ENCODE measurements at regions not wholly inside any gene's neighbourhood (a gene's known extent, or its start where the extent isn't known, plus 50 kb on each side); places are given as distances from the start of the nearest gene placed in this dataset.

GRCh38 chr10:109456566-109457301 is 466.6 kb downstream of the XPNPEP1 start:
- TF ChIP-seq, protein P1, sequence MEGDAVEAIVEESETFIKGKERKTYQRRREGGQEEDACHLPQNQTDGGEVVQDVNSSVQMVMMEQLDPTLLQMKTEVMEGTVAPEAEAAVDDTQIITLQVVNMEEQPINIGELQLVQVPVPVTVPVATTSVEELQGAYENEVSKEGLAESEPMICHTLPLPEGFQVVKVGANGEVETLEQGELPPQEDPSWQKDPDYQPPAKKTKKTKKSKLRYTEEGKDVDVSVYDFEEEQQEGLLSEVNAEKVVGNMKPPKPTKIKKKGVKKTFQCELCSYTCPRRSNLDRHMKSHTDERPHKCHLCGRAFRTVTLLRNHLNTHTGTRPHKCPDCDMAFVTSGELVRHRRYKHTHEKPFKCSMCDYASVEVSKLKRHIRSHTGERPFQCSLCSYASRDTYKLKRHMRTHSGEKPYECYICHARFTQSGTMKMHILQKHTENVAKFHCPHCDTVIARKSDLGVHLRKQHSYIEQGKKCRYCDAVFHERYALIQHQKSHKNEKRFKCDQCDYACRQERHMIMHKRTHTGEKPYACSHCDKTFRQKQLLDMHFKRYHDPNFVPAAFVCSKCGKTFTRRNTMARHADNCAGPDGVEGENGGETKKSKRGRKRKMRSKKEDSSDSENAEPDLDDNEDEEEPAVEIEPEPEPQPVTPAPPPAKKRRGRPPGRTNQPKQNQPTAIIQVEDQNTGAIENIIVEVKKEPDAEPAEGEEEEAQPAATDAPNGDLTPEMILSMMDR (IDR thresholded peaks at IDR 0.05) = no peak
- no peak overlapping the region for H3K27ac ChIP-seq
- H3K4me3 ChIP-seq = no peak overlapping the region
- peaks cover 0 to 6% (median 3%) of the 10 kb centered on the region in 4 donors for H3K4me1 ChIP-seq
- no peaks in the 10 kb centered on the region for H3K36me3 ChIP-seq
- intact Hi-C loops (cut with DNase I; ENCODE audit: low total_unique reads) = no loop called here
- peaks cover 0 to 24% of the 10 kb centered on the region in 2 donors for H3K27me3 ChIP-seq
- peaks cover 2 to 12% (median 7%) of the 10 kb centered on the region in 3 donors for H3K9me3 ChIP-seq
- no peak for DNase-seq

- peaks cover 0 to 6% (median 3%) of the 10 kb centered on the region in 4 donors for H3K4me1 ChIP-seq
- H3K4me3 ChIP-seq = no peak overlapping the region
- peaks cover 2 to 12% (median 7%) of the 10 kb centered on the region in 3 donors for H3K9me3 ChIP-seq
- intact Hi-C loops (cut with DNase I; ENCODE audit: low total_unique reads) = no loop called here
- H3K27me3 ChIP-seq = peaks cover 0 to 24% of the 10 kb centered on the region in 2 donors
- no peak overlapping the region for H3K27ac ChIP-seq
- H3K36me3 ChIP-seq = no peaks in the 10 kb centered on the region
- TF ChIP-seq, protein P1 (IDR thresholded peaks at IDR 0.05) = no peak
- no peak for DNase-seq
These were observed 468.6 kb downstream of the XPNPEP1 start for GRCh38 chr10:109454691-109455090.

DNA sequence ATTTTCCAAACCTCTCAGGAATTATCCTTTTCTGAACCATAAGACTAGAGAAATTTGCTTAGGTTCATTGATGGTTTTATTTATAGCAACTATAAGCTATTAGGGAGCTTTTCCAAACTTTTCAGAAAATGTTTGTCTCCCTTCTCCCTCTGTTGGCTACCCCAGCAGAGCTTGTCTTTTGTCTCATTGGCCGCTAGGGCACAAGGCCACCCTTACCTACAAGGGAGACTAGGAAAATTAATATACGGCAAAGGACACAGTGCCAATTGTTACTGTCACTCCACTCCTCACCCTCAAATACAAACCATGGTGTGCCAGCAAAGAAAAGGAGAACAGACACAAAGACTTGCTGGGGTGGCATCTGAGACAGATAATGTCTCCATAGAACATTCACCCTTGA is 471.4 kb downstream of the XPNPEP1 start:
- Histone ChIP-seq H3K4me3 (no peak overlapping the region), H3K36me3 (no peaks in the 10 kb centered on the region), H3K27ac (no peak overlapping the region), H3K9me3 (no peaks in the 10 kb centered on the region), H3K4me1 (peaks cover 0 to 6% (median under 1%) of the 10 kb centered on the region in 4 donors), H3K27me3 (peaks cover 0 to 10% of the 10 kb centered on the region in 2 donors)
- DNase-seq = no peak
- intact Hi-C loops (cut with DNase I; ENCODE audit: low total_unique reads) = no loop called here
- TF ChIP-seq, protein P1 (IDR thresholded peaks at IDR 0.05) = no peak

- intact Hi-C loops (cut with DNase I; ENCODE audit: low total_unique reads) = no loop called here
- no peak for DNase-seq
- TF ChIP-seq, protein P1 (IDR thresholded peaks at IDR 0.05) = no peak
These were observed 472.6 kb downstream of the XPNPEP1 start for GRCh38 chr10:109450702-109451101.

DNA sequence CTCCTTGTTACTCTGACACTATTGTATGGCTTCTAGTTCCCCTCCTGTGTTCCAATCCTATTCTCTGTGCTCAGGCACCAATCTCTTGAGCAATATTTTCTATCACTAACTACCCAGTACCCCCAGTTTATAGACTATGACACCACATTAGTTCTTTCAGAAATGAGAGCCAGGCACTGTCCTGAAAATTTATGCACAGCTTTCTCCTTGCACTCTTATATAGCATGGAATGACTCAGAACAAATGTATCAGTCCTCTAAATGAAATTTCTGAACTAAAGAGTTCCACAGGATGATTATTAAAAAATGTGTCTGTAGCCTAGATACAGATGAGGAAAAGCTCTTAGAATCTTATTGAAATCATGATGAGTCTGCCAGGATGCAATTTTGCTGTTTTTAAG is 489.9 kb downstream of the XPNPEP1 start:
- H3K27me3 ChIP-seq = no peaks in the 10 kb centered on the region
- DNase-seq = no peak
- H3K9me3 ChIP-seq = no peaks in the 10 kb centered on the region
- no peaks in the 10 kb centered on the region for H3K36me3 ChIP-seq
- no peak overlapping the region for H3K4me3 ChIP-seq
- TF ChIP-seq, protein P1 (IDR thresholded peaks at IDR 0.05) = no peak
- no peak overlapping the region for H3K27ac ChIP-seq
- H3K4me1 ChIP-seq = peaks cover 0 to 22% (median 4%) of the 10 kb centered on the region in 4 donors
- intact Hi-C loops (cut with DNase I; ENCODE audit: low total_unique reads) = no loop called here

More at GRCh38 chr10:109450702-109451101, 472.6 kb downstream of the XPNPEP1 start:
- H3K27me3 ChIP-seq = no peaks in the 10 kb centered on the region
- H3K27ac ChIP-seq = no peak overlapping the region
- H3K36me3 ChIP-seq = no peaks in the 10 kb centered on the region
- no peaks in the 10 kb centered on the region for H3K9me3 ChIP-seq
- no peak overlapping the region for H3K4me3 ChIP-seq
- H3K4me1 ChIP-seq = peaks cover 0 to 3% (median 0%) of the 10 kb centered on the region in 4 donors
